Neural cell (in vitro differentiated cells): ENCODE measurements at regions not wholly inside any gene's neighbourhood (a gene's known extent, or its start where the extent isn't known, plus 50 kb on each side); places are given as distances from the start of the nearest gene placed in this dataset.

Source experiments
- H2AFZ ChIP-seq: fragments of 200-600, 300-800 bp; sonication (generic), shearing (Covaris generic); 2 replicates; pipeline ENCODE4 v1.6.0; 2014; ENCODE audit warnings: low read depth, mild to moderate bottlenecking, antibody characterized with exemption, low read length, moderate library complexity
- H3F3A ChIP-seq: fragments of 200-600 bp; shearing (Covaris generic); 2 replicates; pipeline ENCODE4 v1.6.1; 2016; ENCODE audit warnings: mild to moderate bottlenecking, moderate library complexity, mixed read lengths, antibody characterized with exemption, low read length; ENCODE audit not compliant: insufficient read depth, poor library complexity, severe bottlenecking
- H3K27ac ChIP-seq: fragments of 200-600, 300-800 bp; sonication (generic), shearing (Covaris generic); 2 replicates; pipeline ENCODE4 v1.5.1; 2014; ENCODE audit warnings: mild to moderate bottlenecking, low read length, moderate library complexity
- H3K27me3 ChIP-seq: fragments of 300-800, 200-600 bp; sonication (generic), shearing (Covaris generic); 2 replicates; pipeline ENCODE4 v1.6.0; 2014; ENCODE audit warnings: mild to moderate bottlenecking, low read depth, low read length, moderate library complexity; ENCODE audit not compliant: insufficient read depth
- H3K36me3 ChIP-seq: fragments of 300-800, 200-600 bp; sonication (generic), shearing (Covaris generic); 2 replicates; pipeline ENCODE4 v1.5.1; 2014; ENCODE audit warnings: mild to moderate bottlenecking, antibody characterized with exemption, low read length, moderate library complexity; ENCODE audit not compliant: insufficient read depth
- H3K4me2 ChIP-seq: fragments of 300-800, 200-600 bp; sonication (generic), shearing (Covaris generic); 2 replicates; pipeline ENCODE4 v1.6.0; 2014; ENCODE audit warnings: mild to moderate bottlenecking, low read length
- H3K4me3 ChIP-seq: fragments of 300-800, 200-600 bp; sonication (generic), shearing (Covaris generic); 2 replicates; pipeline ENCODE4 v1.5.1; 2014; ENCODE audit warnings: mild to moderate bottlenecking, low read length, moderate library complexity
- H3K79me2 ChIP-seq: fragments of 200-600 bp; shearing (Covaris generic); replicated peaks from 2 replicates; pipeline ENCODE4 v1.6.0; 2014; ENCODE audit warnings: mild to moderate bottlenecking, low read length, moderate library complexity; ENCODE audit not compliant: insufficient read depth
- H3K9ac ChIP-seq: fragments of 300-800, 200-600 bp; sonication (generic), shearing (Covaris generic); 2 replicates; pipeline ENCODE4 v1.6.1; 2016; ENCODE audit warnings: mild to moderate bottlenecking, low read length, mixed read lengths
- H3K9me2 ChIP-seq: fragments of 200-600 bp; shearing (Covaris generic); 2 replicates; pipeline ENCODE4 v1.6.1; 2016; ENCODE audit warnings: mild to moderate bottlenecking, low read length, mixed read lengths; ENCODE audit not compliant: insufficient read depth
- H3K9me3 ChIP-seq: fragments of 200-600, 300-800 bp; sonication (generic), shearing (Covaris generic); 2 replicates; pipeline ENCODE4 v1.6.1; 2016; ENCODE audit warnings: mild to moderate bottlenecking, mixed run types, low read length, moderate library complexity, mixed read lengths
- H4K20me1 ChIP-seq: fragments of 200-600 bp; shearing (Covaris generic); 2 replicates; pipeline ENCODE4 v1.6.1; 2016; ENCODE audit warnings: mild to moderate bottlenecking, mixed run types; ENCODE audit not compliant: insufficient read depth
- EP300 ChIP-seq: fragments of 450-650 bp; conservative IDR thresholded peaks from 2 replicates; pipeline ENCODE4 v1.6.1; 2014; ENCODE audit warnings: antibody characterized with exemption, mild to moderate bottlenecking, moderate library complexity; ENCODE audit not compliant: poor library complexity, severe bottlenecking
- EZH2 ChIP-seq: fragments of 200-600, 300-800 bp; shearing (Covaris generic), sonication (generic); IDR thresholded peaks from 2 replicates; pipeline ENCODE4 v1.6.1; 2014; ENCODE audit warnings: antibody characterized with exemption, low read length, borderline replicate concordance, mild to moderate bottlenecking; ENCODE audit not compliant: insufficient read depth, poor library complexity, severe bottlenecking
- MXI1 ChIP-seq: fragments of 450-650 bp; conservative IDR thresholded peaks from 2 replicates; pipeline ENCODE4 v1.6.1; 2014; ENCODE audit warnings: antibody characterized with exemption, mild to moderate bottlenecking; ENCODE audit not compliant: poor library complexity, severe bottlenecking
- POLR2AphosphoS5 ChIP-seq: IDR thresholded peaks from 2 replicates; pipeline ENCODE4 v1.6.1; 2012
- RAD21 ChIP-seq: fragments of 450-650 bp; conservative IDR thresholded peaks from 2 replicates; pipeline ENCODE4 v1.6.1; 2014; ENCODE audit warnings: antibody characterized with exemption, mild to moderate bottlenecking, moderate library complexity
- SMC3 ChIP-seq: fragments of 450-650 bp; conservative IDR thresholded peaks from 2 replicates; pipeline ENCODE4 v1.6.1; 2014; ENCODE audit warnings: antibody characterized with exemption, mild to moderate bottlenecking, moderate library complexity; ENCODE audit not compliant: poor library complexity
- TAF1 ChIP-seq: IDR thresholded peaks from 2 replicates; pipeline ENCODE4 v1.6.1; 2012; ENCODE audit warnings: low read depth
- TF ChIP-seq, protein P1 (sequence below): IDR thresholded peaks from 2 replicates; pipeline ENCODE4 v1.6.1; 2012; ENCODE audit warnings: borderline replicate concordance
- TF ChIP-seq, protein P2 (sequence below): fragments of 450-650 bp; IDR thresholded peaks from 2 replicates; pipeline ENCODE4 v1.5.1; 2014; ENCODE audit warnings: antibody characterized with exemption, mild to moderate bottlenecking, moderate library complexity; ENCODE audit not compliant: poor library complexity, severe bottlenecking

GRCh38 chr4:180925805-180926204 lies 1317.4 kb upstream of the TENM3 start:
- Histone ChIP-seq H3K79me2 (no peaks in the 10 kb centered on the region), H3K9me3 (no peaks in the 10 kb centered on the region), H2AFZ (no peak overlapping the region), H3K4me2 (no peak overlapping the region), H3K27ac (no peak overlapping the region), H3K9ac (no peak overlapping the region), H4K20me1 (no peaks in the 10 kb centered on the region), H3K36me3 (no peaks in the 10 kb centered on the region), H3K4me3 (no peak overlapping the region), H3K9me2 (no peaks in the 10 kb centered on the region), H3F3A (no peaks in the 10 kb centered on the region), H3K27me3 (no peaks in the 10 kb centered on the region)
- TF ChIP-seq RAD21 (no peak), TAF1 (no peak), MXI1 (no peak)
- TF ChIP-seq, protein P1, sequence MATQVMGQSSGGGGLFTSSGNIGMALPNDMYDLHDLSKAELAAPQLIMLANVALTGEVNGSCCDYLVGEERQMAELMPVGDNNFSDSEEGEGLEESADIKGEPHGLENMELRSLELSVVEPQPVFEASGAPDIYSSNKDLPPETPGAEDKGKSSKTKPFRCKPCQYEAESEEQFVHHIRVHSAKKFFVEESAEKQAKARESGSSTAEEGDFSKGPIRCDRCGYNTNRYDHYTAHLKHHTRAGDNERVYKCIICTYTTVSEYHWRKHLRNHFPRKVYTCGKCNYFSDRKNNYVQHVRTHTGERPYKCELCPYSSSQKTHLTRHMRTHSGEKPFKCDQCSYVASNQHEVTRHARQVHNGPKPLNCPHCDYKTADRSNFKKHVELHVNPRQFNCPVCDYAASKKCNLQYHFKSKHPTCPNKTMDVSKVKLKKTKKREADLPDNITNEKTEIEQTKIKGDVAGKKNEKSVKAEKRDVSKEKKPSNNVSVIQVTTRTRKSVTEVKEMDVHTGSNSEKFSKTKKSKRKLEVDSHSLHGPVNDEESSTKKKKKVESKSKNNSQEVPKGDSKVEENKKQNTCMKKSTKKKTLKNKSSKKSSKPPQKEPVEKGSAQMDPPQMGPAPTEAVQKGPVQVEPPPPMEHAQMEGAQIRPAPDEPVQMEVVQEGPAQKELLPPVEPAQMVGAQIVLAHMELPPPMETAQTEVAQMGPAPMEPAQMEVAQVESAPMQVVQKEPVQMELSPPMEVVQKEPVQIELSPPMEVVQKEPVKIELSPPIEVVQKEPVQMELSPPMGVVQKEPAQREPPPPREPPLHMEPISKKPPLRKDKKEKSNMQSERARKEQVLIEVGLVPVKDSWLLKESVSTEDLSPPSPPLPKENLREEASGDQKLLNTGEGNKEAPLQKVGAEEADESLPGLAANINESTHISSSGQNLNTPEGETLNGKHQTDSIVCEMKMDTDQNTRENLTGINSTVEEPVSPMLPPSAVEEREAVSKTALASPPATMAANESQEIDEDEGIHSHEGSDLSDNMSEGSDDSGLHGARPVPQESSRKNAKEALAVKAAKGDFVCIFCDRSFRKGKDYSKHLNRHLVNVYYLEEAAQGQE = no peak

- no peak for TF ChIP-seq POLR2AphosphoS5
- TF ChIP-seq TAF1 = no peak
- TF ChIP-seq, protein P1 = no peak
- no peak for TF ChIP-seq SMC3
- no peak for TF ChIP-seq EZH2
- TF ChIP-seq RAD21 = no peak
- TF ChIP-seq EP300 = no peak
- TF ChIP-seq, protein P2, sequence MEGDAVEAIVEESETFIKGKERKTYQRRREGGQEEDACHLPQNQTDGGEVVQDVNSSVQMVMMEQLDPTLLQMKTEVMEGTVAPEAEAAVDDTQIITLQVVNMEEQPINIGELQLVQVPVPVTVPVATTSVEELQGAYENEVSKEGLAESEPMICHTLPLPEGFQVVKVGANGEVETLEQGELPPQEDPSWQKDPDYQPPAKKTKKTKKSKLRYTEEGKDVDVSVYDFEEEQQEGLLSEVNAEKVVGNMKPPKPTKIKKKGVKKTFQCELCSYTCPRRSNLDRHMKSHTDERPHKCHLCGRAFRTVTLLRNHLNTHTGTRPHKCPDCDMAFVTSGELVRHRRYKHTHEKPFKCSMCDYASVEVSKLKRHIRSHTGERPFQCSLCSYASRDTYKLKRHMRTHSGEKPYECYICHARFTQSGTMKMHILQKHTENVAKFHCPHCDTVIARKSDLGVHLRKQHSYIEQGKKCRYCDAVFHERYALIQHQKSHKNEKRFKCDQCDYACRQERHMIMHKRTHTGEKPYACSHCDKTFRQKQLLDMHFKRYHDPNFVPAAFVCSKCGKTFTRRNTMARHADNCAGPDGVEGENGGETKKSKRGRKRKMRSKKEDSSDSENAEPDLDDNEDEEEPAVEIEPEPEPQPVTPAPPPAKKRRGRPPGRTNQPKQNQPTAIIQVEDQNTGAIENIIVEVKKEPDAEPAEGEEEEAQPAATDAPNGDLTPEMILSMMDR = no peak
- no peak for TF ChIP-seq MXI1
- no peak overlapping the region for H3K9ac ChIP-seq
- H3K9me2 ChIP-seq = no peaks in the 10 kb centered on the region
- no peak overlapping the region for H3K27ac ChIP-seq
- H3K36me3 ChIP-seq = no peaks in the 10 kb centered on the region
- no peaks in the 10 kb centered on the region for H4K20me1 ChIP-seq
- H3K4me2 ChIP-seq = no peak overlapping the region
- no peak overlapping the region for H3K4me3 ChIP-seq
- H3K79me2 ChIP-seq = no peaks in the 10 kb centered on the region
- H3K27me3 ChIP-seq = no peaks in the 10 kb centered on the region
- no peak overlapping the region for H2AFZ ChIP-seq
- no peaks in the 10 kb centered on the region for H3F3A ChIP-seq
- no peaks in the 10 kb centered on the region for H3K9me3 ChIP-seq
Observed at GRCh38 chr4:180926277-180926676, 1316.9 kb upstream of the TENM3 start.
